ENCODE measurements at regions not wholly inside any gene's neighbourhood (a gene's known extent, or its start where the extent isn't known, plus 50 kb on each side); places are given as distances from the start of the nearest gene placed in this dataset.

DNA sequence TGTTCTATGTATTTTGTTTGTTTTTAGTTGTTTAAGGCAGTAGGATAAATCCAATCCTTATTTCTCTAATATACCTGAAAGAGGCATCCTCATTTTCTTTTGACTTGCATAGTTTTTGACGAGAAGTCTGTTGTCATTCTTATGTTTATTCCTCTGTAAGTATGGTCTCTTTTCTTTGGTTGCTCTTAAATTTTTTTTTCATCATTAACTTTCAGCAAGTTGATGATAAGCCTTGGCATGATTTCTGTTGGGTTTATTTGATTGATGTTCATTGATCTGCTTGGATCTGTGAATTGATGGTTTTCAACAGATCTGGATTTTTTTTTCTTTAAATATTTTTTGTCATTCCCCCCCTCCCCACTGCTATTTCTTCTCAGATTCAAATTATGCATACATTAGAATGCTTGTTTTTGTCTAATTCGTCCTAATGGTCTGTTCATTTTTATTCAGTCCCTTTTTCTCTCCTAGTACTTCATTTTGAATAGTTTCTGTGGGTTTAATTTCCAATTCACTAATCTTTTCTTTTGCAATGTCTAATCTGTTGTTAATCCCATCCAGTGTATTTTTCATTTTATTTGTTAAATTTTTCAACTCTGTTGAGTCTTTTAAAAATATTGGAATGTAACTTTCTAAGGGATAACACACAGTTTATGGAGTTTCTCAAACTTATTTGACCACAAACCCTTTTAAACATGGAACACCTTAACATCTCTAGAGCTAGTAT lies 495.9 kb downstream of the CSNK1G3 start (continued):
- TF ChIP-seq, protein P1, sequence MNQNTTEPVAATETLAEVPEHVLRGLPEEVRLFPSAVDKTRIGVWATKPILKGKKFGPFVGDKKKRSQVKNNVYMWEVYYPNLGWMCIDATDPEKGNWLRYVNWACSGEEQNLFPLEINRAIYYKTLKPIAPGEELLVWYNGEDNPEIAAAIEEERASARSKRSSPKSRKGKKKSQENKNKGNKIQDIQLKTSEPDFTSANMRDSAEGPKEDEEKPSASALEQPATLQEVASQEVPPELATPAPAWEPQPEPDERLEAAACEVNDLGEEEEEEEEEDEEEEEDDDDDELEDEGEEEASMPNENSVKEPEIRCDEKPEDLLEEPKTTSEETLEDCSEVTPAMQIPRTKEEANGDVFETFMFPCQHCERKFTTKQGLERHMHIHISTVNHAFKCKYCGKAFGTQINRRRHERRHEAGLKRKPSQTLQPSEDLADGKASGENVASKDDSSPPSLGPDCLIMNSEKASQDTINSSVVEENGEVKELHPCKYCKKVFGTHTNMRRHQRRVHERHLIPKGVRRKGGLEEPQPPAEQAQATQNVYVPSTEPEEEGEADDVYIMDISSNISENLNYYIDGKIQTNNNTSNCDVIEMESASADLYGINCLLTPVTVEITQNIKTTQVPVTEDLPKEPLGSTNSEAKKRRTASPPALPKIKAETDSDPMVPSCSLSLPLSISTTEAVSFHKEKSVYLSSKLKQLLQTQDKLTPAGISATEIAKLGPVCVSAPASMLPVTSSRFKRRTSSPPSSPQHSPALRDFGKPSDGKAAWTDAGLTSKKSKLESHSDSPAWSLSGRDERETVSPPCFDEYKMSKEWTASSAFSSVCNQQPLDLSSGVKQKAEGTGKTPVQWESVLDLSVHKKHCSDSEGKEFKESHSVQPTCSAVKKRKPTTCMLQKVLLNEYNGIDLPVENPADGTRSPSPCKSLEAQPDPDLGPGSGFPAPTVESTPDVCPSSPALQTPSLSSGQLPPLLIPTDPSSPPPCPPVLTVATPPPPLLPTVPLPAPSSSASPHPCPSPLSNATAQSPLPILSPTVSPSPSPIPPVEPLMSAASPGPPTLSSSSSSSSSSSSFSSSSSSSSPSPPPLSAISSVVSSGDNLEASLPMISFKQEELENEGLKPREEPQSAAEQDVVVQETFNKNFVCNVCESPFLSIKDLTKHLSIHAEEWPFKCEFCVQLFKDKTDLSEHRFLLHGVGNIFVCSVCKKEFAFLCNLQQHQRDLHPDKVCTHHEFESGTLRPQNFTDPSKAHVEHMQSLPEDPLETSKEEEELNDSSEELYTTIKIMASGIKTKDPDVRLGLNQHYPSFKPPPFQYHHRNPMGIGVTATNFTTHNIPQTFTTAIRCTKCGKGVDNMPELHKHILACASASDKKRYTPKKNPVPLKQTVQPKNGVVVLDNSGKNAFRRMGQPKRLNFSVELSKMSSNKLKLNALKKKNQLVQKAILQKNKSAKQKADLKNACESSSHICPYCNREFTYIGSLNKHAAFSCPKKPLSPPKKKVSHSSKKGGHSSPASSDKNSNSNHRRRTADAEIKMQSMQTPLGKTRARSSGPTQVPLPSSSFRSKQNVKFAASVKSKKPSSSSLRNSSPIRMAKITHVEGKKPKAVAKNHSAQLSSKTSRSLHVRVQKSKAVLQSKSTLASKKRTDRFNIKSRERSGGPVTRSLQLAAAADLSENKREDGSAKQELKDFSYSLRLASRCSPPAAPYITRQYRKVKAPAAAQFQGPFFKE (tag by site-specific recombination; IDR thresholded peaks at IDR 0.05; ENCODE audit: borderline replicate concordance): no peak
- TF ChIP-seq SP7 (tag by site-specific recombination; IDR thresholded peaks at IDR 0.05) (0 out of 2 replicates have a peak, but pooled peaks have one; percentile 19), ZSCAN23 (tag by site-specific recombination; IDR thresholded peaks at IDR 0.05) (no peak), ZNF521 (tag by site-specific recombination; IDR thresholded peaks at IDR 0.05) (no peak), ZNF311 (tag by site-specific recombination; IDR thresholded peaks at IDR 0.05; ENCODE audit: borderline replicate concordance) (no peak), ZNF292 (tag by site-specific recombination; IDR thresholded peaks at IDR 0.05; ENCODE audit: borderline replicate concordance, low read depth) (no peak), ZNF239 (tag by site-specific recombination; IDR thresholded peaks at IDR 0.05) (no peak), ZNF626 (tag by site-specific recombination; IDR thresholded peaks at IDR 0.05) (peak; percentile 52; the same call in 1 of the 2 replicates), ZNF548 (tag by site-specific recombination; IDR thresholded peaks at IDR 0.05) (no peak), ZNF501 (tag by site-specific recombination; IDR thresholded peaks at IDR 0.05) (no peak), ZNF146 (tag by site-specific recombination; IDR thresholded peaks at IDR 0.05) (no peak), ZNF549 (tag by site-specific recombination; IDR thresholded peaks at IDR 0.05) (0 out of 2 replicates have a peak, but pooled peaks have one; percentile 17), ZNF214 (tag by site-specific recombination; IDR thresholded peaks at IDR 0.05; ENCODE audit: borderline replicate concordance) (no peak), ZFP41 (tag by site-specific recombination; IDR thresholded peaks at IDR 0.05; ENCODE audit: borderline replicate concordance) (no peak), EGR2 (tag by site-specific recombination; IDR thresholded peaks at IDR 0.05; ENCODE audit: low read depth) (no peak), ZNF112 (tag by site-specific recombination; IDR thresholded peaks at IDR 0.05) (no peak), ZNF561 (tag by site-specific recombination; IDR thresholded peaks at IDR 0.05; ENCODE audit: borderline replicate concordance) (no peak), BCL11B (tag by site-specific recombination; IDR thresholded peaks at IDR 0.05; ENCODE audit: low read depth) (no peak), ZNF776 (tag by site-specific recombination; IDR thresholded peaks at IDR 0.05; ENCODE audit: borderline replicate concordance) (no peak), SCRT1 (tag by site-specific recombination; IDR thresholded peaks at IDR 0.05; ENCODE audit: borderline replicate concordance) (no peak), ZNF140 (tag by site-specific recombination; IDR thresholded peaks at IDR 0.05) (0 out of 2 replicates have a peak, but pooled peaks have one; percentile 21)
- TF ChIP-seq, protein P2, sequence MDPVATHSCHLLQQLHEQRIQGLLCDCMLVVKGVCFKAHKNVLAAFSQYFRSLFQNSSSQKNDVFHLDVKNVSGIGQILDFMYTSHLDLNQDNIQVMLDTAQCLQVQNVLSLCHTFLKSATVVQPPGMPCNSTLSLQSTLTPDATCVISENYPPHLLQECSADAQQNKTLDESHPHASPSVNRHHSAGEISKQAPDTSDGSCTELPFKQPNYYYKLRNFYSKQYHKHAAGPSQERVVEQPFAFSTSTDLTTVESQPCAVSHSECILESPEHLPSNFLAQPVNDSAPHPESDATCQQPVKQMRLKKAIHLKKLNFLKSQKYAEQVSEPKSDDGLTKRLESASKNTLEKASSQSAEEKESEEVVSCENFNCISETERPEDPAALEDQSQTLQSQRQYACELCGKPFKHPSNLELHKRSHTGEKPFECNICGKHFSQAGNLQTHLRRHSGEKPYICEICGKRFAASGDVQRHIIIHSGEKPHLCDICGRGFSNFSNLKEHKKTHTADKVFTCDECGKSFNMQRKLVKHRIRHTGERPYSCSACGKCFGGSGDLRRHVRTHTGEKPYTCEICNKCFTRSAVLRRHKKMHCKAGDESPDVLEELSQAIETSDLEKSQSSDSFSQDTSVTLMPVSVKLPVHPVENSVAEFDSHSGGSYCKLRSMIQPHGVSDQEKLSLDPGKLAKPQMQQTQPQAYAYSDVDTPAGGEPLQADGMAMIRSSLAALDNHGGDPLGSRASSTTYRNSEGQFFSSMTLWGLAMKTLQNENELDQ (tag by site-specific recombination; IDR thresholded peaks at IDR 0.05; ENCODE audit: low read depth): no peak
- TF ChIP-seq, protein P3, sequence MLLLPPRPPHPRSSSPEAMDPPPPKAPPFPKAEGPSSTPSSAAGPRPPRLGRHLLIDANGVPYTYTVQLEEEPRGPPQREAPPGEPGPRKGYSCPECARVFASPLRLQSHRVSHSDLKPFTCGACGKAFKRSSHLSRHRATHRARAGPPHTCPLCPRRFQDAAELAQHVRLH (tag by site-specific recombination; IDR thresholded peaks at IDR 0.05): 0 out of 2 replicates have a peak, but pooled peaks have one; percentile 33
- TF ChIP-seq, protein P4, sequence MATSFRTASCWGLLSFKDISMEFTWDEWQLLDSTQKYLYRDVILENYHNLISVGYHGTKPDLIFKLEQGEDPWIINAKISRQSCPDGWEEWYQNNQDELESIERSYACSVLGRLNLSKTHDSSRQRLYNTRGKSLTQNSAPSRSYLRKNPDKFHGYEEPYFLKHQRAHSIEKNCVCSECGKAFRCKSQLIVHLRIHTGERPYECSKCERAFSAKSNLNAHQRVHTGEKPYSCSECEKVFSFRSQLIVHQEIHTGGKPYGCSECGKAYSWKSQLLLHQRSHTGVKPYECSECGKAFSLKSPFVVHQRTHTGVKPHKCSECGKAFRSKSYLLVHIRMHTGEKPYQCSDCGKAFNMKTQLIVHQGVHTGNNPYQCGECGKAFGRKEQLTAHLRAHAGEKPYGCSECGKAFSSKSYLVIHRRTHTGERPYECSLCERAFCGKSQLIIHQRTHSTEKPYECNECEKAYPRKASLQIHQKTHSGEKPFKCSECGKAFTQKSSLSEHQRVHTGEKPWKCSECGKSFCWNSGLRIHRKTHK (tag by site-specific recombination; IDR thresholded peaks at IDR 0.05): 0 out of 2 replicates have a peak, but pooled peaks have one; percentile 26
- TF ChIP-seq, protein P5, sequence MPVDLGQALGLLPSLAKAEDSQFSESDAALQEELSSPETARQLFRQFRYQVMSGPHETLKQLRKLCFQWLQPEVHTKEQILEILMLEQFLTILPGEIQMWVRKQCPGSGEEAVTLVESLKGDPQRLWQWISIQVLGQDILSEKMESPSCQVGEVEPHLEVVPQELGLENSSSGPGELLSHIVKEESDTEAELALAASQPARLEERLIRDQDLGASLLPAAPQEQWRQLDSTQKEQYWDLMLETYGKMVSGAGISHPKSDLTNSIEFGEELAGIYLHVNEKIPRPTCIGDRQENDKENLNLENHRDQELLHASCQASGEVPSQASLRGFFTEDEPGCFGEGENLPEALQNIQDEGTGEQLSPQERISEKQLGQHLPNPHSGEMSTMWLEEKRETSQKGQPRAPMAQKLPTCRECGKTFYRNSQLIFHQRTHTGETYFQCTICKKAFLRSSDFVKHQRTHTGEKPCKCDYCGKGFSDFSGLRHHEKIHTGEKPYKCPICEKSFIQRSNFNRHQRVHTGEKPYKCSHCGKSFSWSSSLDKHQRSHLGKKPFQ (tag by site-specific recombination; IDR thresholded peaks at IDR 0.05): no peak
- TF ChIP-seq, protein P6, sequence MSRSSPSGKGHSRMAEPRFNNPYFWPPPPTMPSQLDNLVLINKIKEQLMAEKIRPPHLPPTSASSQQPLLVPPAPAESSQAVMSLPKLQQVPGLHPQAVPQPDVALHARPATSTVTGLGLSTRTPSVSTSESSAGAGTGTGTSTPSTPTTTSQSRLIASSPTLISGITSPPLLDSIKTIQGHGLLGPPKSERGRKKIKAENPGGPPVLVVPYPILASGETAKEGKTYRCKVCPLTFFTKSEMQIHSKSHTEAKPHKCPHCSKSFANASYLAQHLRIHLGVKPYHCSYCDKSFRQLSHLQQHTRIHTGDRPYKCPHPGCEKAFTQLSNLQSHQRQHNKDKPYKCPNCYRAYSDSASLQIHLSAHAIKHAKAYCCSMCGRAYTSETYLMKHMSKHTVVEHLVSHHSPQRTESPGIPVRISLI (tag by site-specific recombination; IDR thresholded peaks at IDR 0.05): peak; percentile 73; the same call in 1 of the 2 replicates

All from HEK293 (cell line).